ENCODE measurements at regions not wholly inside any gene's neighbourhood (a gene's known extent, or its start where the extent isn't known, plus 50 kb on each side); places are given as distances from the start of the nearest gene placed in this dataset.
"Not testable (repeated sequence)": the region's sequence is repeated elsewhere in the genome, so short reads cannot be mapped to it uniquely, and the experiment has no call there.

GRCh38 chr4:23153076-23153475 lies 460.3 kb downstream of the GBA3 start:
- DNase-seq = no peak

GRCh38 chr4:23149815-23150214 lies 457.1 kb downstream of the GBA3 start:
- no peak for DNase-seq

GRCh38 chr4:23144707-23145106 lies 452.0 kb downstream of the GBA3 start:
- no peak for DNase-seq

GRCh38 chr4:23135792-23136645 lies 443.3 kb downstream of the GBA3 start:
- peak; percentile 51 for DNase-seq

GRCh38 chr4:23134331-23134730 lies 441.6 kb downstream of the GBA3 start:
- DNase-seq = no peak

- no peak for DNase-seq
Observed at GRCh38 chr4:23130845-23131244, 438.1 kb downstream of the GBA3 start.

- DNase-seq = no peak
Observed at GRCh38 chr4:23125118-23125517, 432.4 kb downstream of the GBA3 start.

GRCh38 chr4:23122666-23123400 lies 430.1 kb downstream of the GBA3 start:
- no peak for DNase-seq

- no peak for DNase-seq
Observed at GRCh38 chr4:23120374-23120773, 427.6 kb downstream of the GBA3 start.

GRCh38 chr4:23117826-23118225 lies 425.1 kb downstream of the GBA3 start:
- no peak for DNase-seq

- DNase-seq = no peak
Observed at GRCh38 chr4:23114538-23114937, 421.8 kb downstream of the GBA3 start.

- no peak for DNase-seq
Observed at GRCh38 chr4:23113104-23113503, 420.4 kb downstream of the GBA3 start.

- no peak for DNase-seq
Observed at GRCh38 chr4:23106516-23106915, 413.8 kb downstream of the GBA3 start.

GRCh38 chr4:23105759-23106370 lies 413.1 kb downstream of the GBA3 start:
- DNase-seq = no peak

GRCh38 chr4:23097251-23097650 lies 404.5 kb downstream of the GBA3 start:
- DNase-seq = no peak

GRCh38 chr4:23091711-23092110 lies 399.0 kb downstream of the GBA3 start:
- no peak for DNase-seq

GRCh38 chr4:23085249-23085568 lies 392.5 kb downstream of the GBA3 start:
- DNase-seq = no peak

- no peak for DNase-seq
Observed at GRCh38 chr4:23084559-23085248, 392.0 kb downstream of the GBA3 start.

GRCh38 chr4:23083391-23083790 lies 390.7 kb downstream of the GBA3 start:
- DNase-seq = no peak

GRCh38 chr4:23080171-23080570 lies 387.4 kb downstream of the GBA3 start:
- not testable (repeated sequence) for DNase-seq

GRCh38 chr4:23070848-23071570 lies 378.3 kb downstream of the GBA3 start:
- no peak for DNase-seq

GRCh38 chr4:23068756-23069155 lies 376.0 kb downstream of the GBA3 start:
- DNase-seq = no peak

GRCh38 chr4:23068287-23068686 lies 375.6 kb downstream of the GBA3 start:
- no peak for DNase-seq

All from NCI-H345 (cell line).